Neural progenitor cell (in vitro differentiated cells): ENCODE measurements at regions not wholly inside any gene's neighbourhood (a gene's known extent, or its start where the extent isn't known, plus 50 kb on each side); places are given as distances from the start of the nearest gene placed in this dataset.

Experiments
- DNase-seq: peaks from one replicate; pipeline ENCODE4 v3.0.0-alpha.2; 2016; ENCODE audit warnings: low spot score
- H2AFZ ChIP-seq: fragments of 200-600 bp; sonication (generic); replicated peaks from 2 replicates; pipeline ENCODE4 v1.6.1; 2016; ENCODE audit warnings: antibody characterized with exemption
- H3F3A ChIP-seq: fragments of 200-600 bp; sonication (generic); 2 replicates; pipeline ENCODE4 v1.6.1; 2016; ENCODE audit warnings: antibody characterized with exemption, low read depth
- H3K27ac ChIP-seq: fragments of 200-600 bp; sonication (generic); 2 replicates; pipeline ENCODE4 v1.5.1; 2016; ENCODE audit warnings: mild to moderate bottlenecking
- H3K27me3 ChIP-seq: fragments of 200-600 bp; sonication (generic); 2 replicates; pipeline ENCODE4 v1.6.1; 2016; ENCODE audit warnings: mild to moderate bottlenecking, moderate library complexity
- H3K36me3 ChIP-seq: fragments of 200-600 bp; sonication (generic); 2 replicates; pipeline ENCODE4 v1.5.1; 2016
- H3K4me1 ChIP-seq: fragments of 200-600 bp; sonication (generic); 2 replicates; pipeline ENCODE4 v1.6.1; 2016; ENCODE audit warnings: mixed run types
- H3K4me2 ChIP-seq: fragments of 200-600 bp; sonication (generic); 2 replicates; pipeline ENCODE4 v1.6.1; 2016
- H3K4me3 ChIP-seq: fragments of 200-600 bp; sonication (generic); 2 replicates; pipeline ENCODE4 v1.5.1; 2016
- H3K79me2 ChIP-seq: fragments of 200-600 bp; sonication (generic); 2 replicates; pipeline ENCODE4 v1.6.1; 2016; ENCODE audit warnings: low read depth
- H3K9ac ChIP-seq: fragments of 200-600 bp; sonication (generic); 2 replicates; pipeline ENCODE4 v1.6.1; 2016
- H3K9me3 ChIP-seq: fragments of 200-600 bp; sonication (generic); 2 replicates; pipeline ENCODE4 v1.5.1; 2016; ENCODE audit warnings: low read depth
- H4K20me1 ChIP-seq: fragments of 200-600 bp; sonication (generic); 2 replicates; pipeline ENCODE4 v1.6.1; 2016; ENCODE audit warnings: low read depth
- H3K27ac Mint-ChIP-seq: 3 replicates; pipeline ENCODE4 v1.8.0; 2021; ENCODE audit warnings: mixed read lengths
- H3K27me3 Mint-ChIP-seq: 2 replicates; pipeline ENCODE4 v1.8.0; 2022; ENCODE audit warnings: low read depth, mild to moderate bottlenecking, inconsistent platforms, moderate library complexity, mixed read lengths; ENCODE audit not compliant: insufficient read depth
- H3K36me3 Mint-ChIP-seq: 3 replicates; pipeline ENCODE4 v1.8.0; 2021; ENCODE audit warnings: mixed read lengths
- H3K4me1 Mint-ChIP-seq: 3 replicates; pipeline ENCODE4 v1.8.0; 2021; ENCODE audit warnings: mixed read lengths
- H3K4me3 Mint-ChIP-seq: 3 replicates; pipeline ENCODE4 v1.8.0; 2021; ENCODE audit warnings: mild to moderate bottlenecking, moderate library complexity, mixed read lengths
- H3K9me3 Mint-ChIP-seq: 3 replicates; pipeline ENCODE4 v1.8.0; 2020; ENCODE audit warnings: mixed read lengths
- EZH2 ChIP-seq: fragments of 200-600 bp; sonication (generic); IDR thresholded peaks from 2 replicates; pipeline ENCODE4 v1.6.1; 2017; ENCODE audit warnings: antibody characterized with exemption, mild to moderate bottlenecking, moderate library complexity
- EZH2phosphoT487 ChIP-seq: fragments of 200-600 bp; sonication (generic); IDR thresholded peaks from 2 replicates; pipeline ENCODE4 v1.6.1; 2017; ENCODE audit warnings: antibody characterized with exemption
- TF ChIP-seq, protein P1 (sequence below): fragments of 200-600 bp; sonication (generic); IDR thresholded peaks from 2 replicates; pipeline ENCODE4 v1.5.1; 2017; ENCODE audit warnings: antibody characterized with exemption, mild to moderate bottlenecking

DNA sequence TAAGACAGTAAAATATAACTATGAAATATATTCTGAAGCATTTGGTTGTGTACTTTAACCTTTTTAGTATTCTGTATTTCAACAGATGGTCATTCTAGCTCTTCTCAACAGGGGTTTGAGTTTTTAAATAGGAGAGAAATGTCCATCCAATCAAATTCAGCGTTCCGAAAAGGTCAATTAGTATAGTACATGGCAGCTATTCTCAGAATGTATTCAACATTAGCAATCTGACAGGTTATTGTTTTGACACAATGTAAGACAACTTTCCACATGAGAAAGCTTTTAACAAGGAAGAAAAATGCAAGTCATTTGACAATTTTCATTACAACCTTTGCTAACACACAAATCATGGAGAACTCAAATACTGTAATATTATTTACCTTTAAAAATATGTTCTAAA lies 996.3 kb upstream of the CDH10 start:
- H3K9me3 ChIP-seq: no peaks in the 10 kb centered on the region
- H3K27me3 Mint-ChIP-seq: no peaks in the 10 kb centered on the region
- H3K27ac ChIP-seq: no peak overlapping the region
- no peaks in the 10 kb centered on the region for H4K20me1 ChIP-seq
- no peaks in the 10 kb centered on the region for H3K4me1 Mint-ChIP-seq
- TF ChIP-seq, protein P1, sequence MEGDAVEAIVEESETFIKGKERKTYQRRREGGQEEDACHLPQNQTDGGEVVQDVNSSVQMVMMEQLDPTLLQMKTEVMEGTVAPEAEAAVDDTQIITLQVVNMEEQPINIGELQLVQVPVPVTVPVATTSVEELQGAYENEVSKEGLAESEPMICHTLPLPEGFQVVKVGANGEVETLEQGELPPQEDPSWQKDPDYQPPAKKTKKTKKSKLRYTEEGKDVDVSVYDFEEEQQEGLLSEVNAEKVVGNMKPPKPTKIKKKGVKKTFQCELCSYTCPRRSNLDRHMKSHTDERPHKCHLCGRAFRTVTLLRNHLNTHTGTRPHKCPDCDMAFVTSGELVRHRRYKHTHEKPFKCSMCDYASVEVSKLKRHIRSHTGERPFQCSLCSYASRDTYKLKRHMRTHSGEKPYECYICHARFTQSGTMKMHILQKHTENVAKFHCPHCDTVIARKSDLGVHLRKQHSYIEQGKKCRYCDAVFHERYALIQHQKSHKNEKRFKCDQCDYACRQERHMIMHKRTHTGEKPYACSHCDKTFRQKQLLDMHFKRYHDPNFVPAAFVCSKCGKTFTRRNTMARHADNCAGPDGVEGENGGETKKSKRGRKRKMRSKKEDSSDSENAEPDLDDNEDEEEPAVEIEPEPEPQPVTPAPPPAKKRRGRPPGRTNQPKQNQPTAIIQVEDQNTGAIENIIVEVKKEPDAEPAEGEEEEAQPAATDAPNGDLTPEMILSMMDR: no peak
- no peak for TF ChIP-seq EZH2
- no peak for TF ChIP-seq EZH2phosphoT487
- H3K4me3 Mint-ChIP-seq: no peak overlapping the region
- no peak overlapping the region for H3K9ac ChIP-seq
- no peaks in the 10 kb centered on the region for H3K4me1 ChIP-seq
- H3K9me3 Mint-ChIP-seq: no peaks in the 10 kb centered on the region
- no peak overlapping the region for H3K27ac Mint-ChIP-seq
- no peaks in the 10 kb centered on the region for H3K27me3 ChIP-seq
- no peaks in the 10 kb centered on the region for H3K36me3 Mint-ChIP-seq
- H3F3A ChIP-seq: no peaks in the 10 kb centered on the region
- H2AFZ ChIP-seq: no peak overlapping the region
- no peak for DNase-seq
- H3K4me3 ChIP-seq: no peak overlapping the region
- H3K4me2 ChIP-seq: no peak overlapping the region
- H3K36me3 ChIP-seq: no peaks in the 10 kb centered on the region
- H3K79me2 ChIP-seq: no peaks in the 10 kb centered on the region

DNA sequence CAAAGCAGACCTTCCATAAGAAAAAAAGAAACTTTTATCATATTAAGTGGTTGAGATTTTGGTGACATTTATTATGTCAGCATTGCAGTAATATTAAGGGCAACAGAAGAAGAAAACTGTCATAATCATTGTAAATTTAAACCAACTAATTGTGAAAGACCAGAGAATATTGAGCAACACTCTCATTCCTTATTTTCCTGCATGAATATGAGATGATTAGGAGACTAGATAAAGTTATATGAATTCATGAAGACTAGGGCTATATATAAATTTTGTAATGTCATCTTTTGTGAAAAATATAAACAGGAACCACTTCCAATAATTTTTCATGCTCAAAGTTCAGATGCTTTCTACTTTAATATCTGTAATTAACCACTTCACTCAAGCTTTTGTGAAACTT lies 974.5 kb upstream of the CDH10 start:
- H3K27me3 ChIP-seq: no peaks in the 10 kb centered on the region
- H3K27ac Mint-ChIP-seq: no peak overlapping the region
- no peak for TF ChIP-seq EZH2phosphoT487

DNA sequence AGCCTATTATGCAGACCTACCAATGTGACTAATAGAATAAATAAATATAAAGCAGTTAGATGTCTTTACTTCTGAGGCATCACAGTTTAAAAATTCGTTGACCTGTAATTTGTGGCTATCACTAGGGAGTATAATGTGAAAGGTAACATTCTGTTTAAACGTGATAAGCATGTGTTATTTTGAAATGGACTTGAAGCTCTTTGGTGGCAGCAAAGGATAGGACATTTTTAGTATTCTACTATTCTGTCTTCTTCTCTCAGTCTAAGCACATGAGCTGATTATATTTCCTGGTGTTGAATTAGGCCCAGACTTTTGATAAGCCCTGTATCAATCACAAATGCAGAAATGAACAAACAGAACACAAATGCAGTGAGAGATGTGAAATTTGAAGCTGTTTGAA lies 974.0 kb upstream of the CDH10 start:
- Histone ChIP-seq H2AFZ (no peak overlapping the region), H3K9ac (no peak overlapping the region), H3K36me3 (no peaks in the 10 kb centered on the region), H3K9me3 (no peaks in the 10 kb centered on the region), H3K79me2 (no peaks in the 10 kb centered on the region), H3K27ac (no peak overlapping the region), H3K4me2 (no peak overlapping the region), H3K4me3 (no peak overlapping the region), H4K20me1 (no peaks in the 10 kb centered on the region), H3F3A (no peaks in the 10 kb centered on the region), H3K27me3 (no peaks in the 10 kb centered on the region), H3K4me1 (no peaks in the 10 kb centered on the region)
- Mint-ChIP-seq H3K27me3 (no peaks in the 10 kb centered on the region), H3K9me3 (peaks cover 7% of the 10 kb centered on the region), H3K4me1 (peaks cover 5% of the 10 kb centered on the region), H3K36me3 (no peaks in the 10 kb centered on the region), H3K27ac (no peak overlapping the region), H3K4me3 (no peak overlapping the region)
- no peak for DNase-seq
- TF ChIP-seq EZH2phosphoT487 (no peak), EZH2 (no peak)
- TF ChIP-seq, protein P1: no peak

More for the DNA sequence above, 974.5 kb upstream of the CDH10 start:
- no peaks in the 10 kb centered on the region for H3K36me3 ChIP-seq
- H3K79me2 ChIP-seq: no peaks in the 10 kb centered on the region
- DNase-seq: no peak
- H3K4me2 ChIP-seq: no peak overlapping the region
- H3K9ac ChIP-seq: no peak overlapping the region
- Mint-ChIP-seq H3K9me3 (peaks cover 7% of the 10 kb centered on the region), H3K27me3 (no peaks in the 10 kb centered on the region), H3K4me3 (no peak overlapping the region), H3K4me1 (peaks cover 5% of the 10 kb centered on the region), H3K36me3 (no peaks in the 10 kb centered on the region)
- no peaks in the 10 kb centered on the region for H3K9me3 ChIP-seq
- no peak overlapping the region for H2AFZ ChIP-seq
- H3K27ac ChIP-seq: no peak overlapping the region
- no peak overlapping the region for H3K4me3 ChIP-seq
- no peaks in the 10 kb centered on the region for H3K4me1 ChIP-seq
- no peaks in the 10 kb centered on the region for H4K20me1 ChIP-seq
- H3F3A ChIP-seq: no peaks in the 10 kb centered on the region

DNA sequence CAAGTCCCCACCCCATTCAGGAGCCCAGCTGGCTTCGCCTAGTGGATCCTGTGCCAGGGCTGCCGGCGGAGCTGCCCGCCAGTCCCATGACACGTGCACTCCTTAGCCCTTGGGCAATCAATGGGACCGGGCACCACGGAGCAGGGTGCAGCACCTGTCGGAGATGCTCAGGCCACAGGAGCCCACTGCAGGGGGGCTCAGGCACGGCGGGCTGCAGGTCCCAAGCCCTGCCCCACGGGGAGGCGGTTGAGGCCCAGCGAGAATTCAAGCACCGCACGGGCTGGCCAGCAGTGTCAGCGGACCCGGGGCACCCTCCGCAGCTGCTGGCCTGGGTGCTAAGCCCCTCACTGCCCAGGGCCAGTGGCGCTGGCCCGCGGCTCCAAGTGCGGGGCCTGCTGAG lies 969.7 kb upstream of the CDH10 start:
- Mint-ChIP-seq H3K27me3 (no peaks in the 10 kb centered on the region), H3K4me3 (no peak overlapping the region), H3K4me1 (peaks cover 5% of the 10 kb centered on the region), H3K9me3 (peaks cover 7% of the 10 kb centered on the region), H3K27ac (no peak overlapping the region), H3K36me3 (no peaks in the 10 kb centered on the region)
- Histone ChIP-seq H3K27me3 (no peaks in the 10 kb centered on the region), H3K4me2 (no peak overlapping the region), H3K79me2 (no peaks in the 10 kb centered on the region), H2AFZ (no peak overlapping the region), H3K4me3 (no peak overlapping the region), H3K36me3 (no peaks in the 10 kb centered on the region), H3K27ac (no peak overlapping the region), H3K9ac (no peak overlapping the region), H3K4me1 (no peaks in the 10 kb centered on the region), H3K9me3 (no peaks in the 10 kb centered on the region), H4K20me1 (no peaks in the 10 kb centered on the region), H3F3A (no peaks in the 10 kb centered on the region)
- TF ChIP-seq EZH2phosphoT487 (no peak), EZH2 (no peak)
- TF ChIP-seq, protein P1: no peak
- no peak for DNase-seq
